Mesodermal cell (in vitro differentiated cells): ENCODE measurements at regions not wholly inside any gene's neighbourhood (a gene's known extent, or its start where the extent isn't known, plus 50 kb on each side); places are given as distances from the start of the nearest gene placed in this dataset.

Experiments used
- H3K27ac ChIP-seq: 2 replicates; pipeline ENCODE4 v1.7.0; 2013; ENCODE audit warnings: mild to moderate bottlenecking, low read depth, low read length, moderate library complexity; ENCODE audit not compliant: severe bottlenecking
- H3K36me3 ChIP-seq: 2 replicates; pipeline ENCODE4 v1.7.1; 2013; ENCODE audit warnings: mild to moderate bottlenecking, low read length, moderate library complexity; ENCODE audit not compliant: control insufficient read depth, insufficient read depth
- H3K4me1 ChIP-seq: one replicate; pipeline ENCODE4 v1.7.1; 2013; ENCODE audit warnings: mild to moderate bottlenecking, low read length; ENCODE audit not compliant: insufficient read depth, control insufficient read depth, poor library complexity, severe bottlenecking
- H3K4me3 ChIP-seq: 2 replicates; pipeline ENCODE4 v1.7.0; 2013; ENCODE audit warnings: low read length, control low read depth, mild to moderate bottlenecking; ENCODE audit not compliant: insufficient read depth, poor library complexity, severe bottlenecking; ENCODE audit errors: extremely low read depth
- H3K9me3 ChIP-seq: 2 replicates; pipeline ENCODE4 v1.7.1; 2013; ENCODE audit warnings: mild to moderate bottlenecking, low read length, moderate library complexity; ENCODE audit not compliant: control insufficient read depth
- WGBS, 2 experiments: methylation state at CpG; one replicate each; pipeline ENCODE4 v1.1.5; 2013; ENCODE audit warnings: missing lambda C conversion rate in 2 of 2; ENCODE audit not compliant: insufficient coverage in 2 of 2; 5-methylcytosine and 5-hydroxymethylcytosine counted together

- Histone ChIP-seq H3K27ac (no peak overlapping the region), H3K36me3 (no peaks in the 10 kb centered on the region), H3K4me3 (no peak overlapping the region), H3K9me3 (no peaks in the 10 kb centered on the region), H3K4me1 (no peaks in the 10 kb centered on the region)
- 60 to 95% methylated on average over 1 of the region's 2 CpGs for WGBS, 2 experiments
Measured at GRCh38 chr5:8949908-8950307, 596.0 kb downstream of the SEMA5A start.

DNA sequence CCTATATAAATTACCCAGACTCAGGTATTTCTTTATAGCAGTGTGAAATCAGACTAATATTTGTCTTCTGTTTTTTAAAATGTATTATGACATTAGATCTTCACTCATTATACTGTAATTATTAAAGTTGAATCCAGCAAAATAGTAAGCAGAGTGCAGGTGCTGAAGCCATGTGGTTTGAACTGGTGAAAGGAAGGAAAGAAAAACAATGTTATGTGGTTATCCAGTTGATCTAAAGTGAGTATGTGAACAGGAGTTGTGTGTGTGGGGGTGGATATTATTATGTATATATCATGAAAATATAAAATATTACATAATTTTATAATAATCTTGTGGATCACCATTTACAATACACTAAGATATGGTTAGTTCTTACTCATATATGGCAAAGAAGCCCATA lies 593.7 kb downstream of the SEMA5A start:
- Histone ChIP-seq H3K27ac (no peak overlapping the region), H3K4me1 (no peaks in the 10 kb centered on the region), H3K4me3 (no peak overlapping the region), H3K36me3 (no peaks in the 10 kb centered on the region), H3K9me3 (no peaks in the 10 kb centered on the region)

DNA sequence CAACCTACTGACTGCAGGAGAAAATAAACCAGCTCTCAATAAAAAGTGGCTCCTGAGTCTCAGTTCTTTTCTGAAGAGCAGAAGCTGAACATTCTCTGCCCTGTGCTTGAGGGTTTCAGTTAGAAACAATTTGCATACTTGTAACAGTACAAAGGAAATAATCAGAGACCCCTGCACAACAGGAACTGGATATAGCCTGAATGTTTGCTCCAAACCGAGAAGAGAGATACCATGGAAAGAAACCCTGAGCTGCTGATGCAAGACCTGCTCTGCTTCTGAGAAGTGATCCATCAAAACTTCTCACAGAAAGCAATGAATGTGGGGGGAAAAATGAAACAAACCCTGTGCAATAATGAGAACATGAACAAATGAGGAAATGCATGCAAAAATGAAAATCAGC lies 592.9 kb downstream of the SEMA5A start:
- H3K36me3 ChIP-seq: no peaks in the 10 kb centered on the region
- no peak overlapping the region for H3K27ac ChIP-seq
- no peaks in the 10 kb centered on the region for H3K9me3 ChIP-seq
- no peaks in the 10 kb centered on the region for H3K4me1 ChIP-seq
- H3K4me3 ChIP-seq: no peak overlapping the region
- 71 to 83% methylated on average over 1 of the region's 1 CpG for WGBS, 2 experiments

GRCh38 chr5:8953911-8954438 lies 591.9 kb downstream of the SEMA5A start:
- WGBS, 2 experiments: 100% methylated on average over 1 of the region's 1 CpG
- H3K4me3 ChIP-seq: no peak overlapping the region
- H3K36me3 ChIP-seq: no peaks in the 10 kb centered on the region
- no peaks in the 10 kb centered on the region for H3K9me3 ChIP-seq
- no peaks in the 10 kb centered on the region for H3K4me1 ChIP-seq
- no peak overlapping the region for H3K27ac ChIP-seq

DNA sequence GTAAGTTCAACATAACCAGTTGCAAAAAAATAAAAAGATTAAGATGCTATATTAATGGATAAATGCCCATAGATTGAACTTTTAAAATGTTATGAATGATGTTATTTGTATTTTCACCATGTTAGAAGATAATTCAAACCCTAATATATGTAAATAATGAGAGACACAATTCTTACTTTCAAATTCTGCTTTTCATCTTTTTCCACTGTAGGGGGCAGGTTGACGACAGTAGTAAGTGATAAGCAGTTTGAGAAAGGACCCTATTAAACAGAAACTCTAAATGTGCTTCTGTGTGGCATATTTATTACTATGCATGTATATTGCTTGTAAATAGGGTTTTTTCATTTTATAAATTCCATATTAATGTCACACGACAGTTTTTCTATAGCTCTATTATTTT lies 591.1 kb downstream of the SEMA5A start:
- H3K9me3 ChIP-seq: no peaks in the 10 kb centered on the region
- H3K4me1 ChIP-seq: no peaks in the 10 kb centered on the region
- no peaks in the 10 kb centered on the region for H3K36me3 ChIP-seq
- no peak overlapping the region for H3K4me3 ChIP-seq
- no CpG with 5 or more reads among the region's 2 CpGs for WGBS, 2 experiments
- H3K27ac ChIP-seq: no peak overlapping the region

- no peak overlapping the region for H3K27ac ChIP-seq
- 75 to 100% methylated on average over 1 of the region's 2 CpGs for WGBS, 2 experiments
- no peaks in the 10 kb centered on the region for H3K36me3 ChIP-seq
Measured at GRCh38 chr5:8956659-8957058, 589.2 kb downstream of the SEMA5A start.

DNA sequence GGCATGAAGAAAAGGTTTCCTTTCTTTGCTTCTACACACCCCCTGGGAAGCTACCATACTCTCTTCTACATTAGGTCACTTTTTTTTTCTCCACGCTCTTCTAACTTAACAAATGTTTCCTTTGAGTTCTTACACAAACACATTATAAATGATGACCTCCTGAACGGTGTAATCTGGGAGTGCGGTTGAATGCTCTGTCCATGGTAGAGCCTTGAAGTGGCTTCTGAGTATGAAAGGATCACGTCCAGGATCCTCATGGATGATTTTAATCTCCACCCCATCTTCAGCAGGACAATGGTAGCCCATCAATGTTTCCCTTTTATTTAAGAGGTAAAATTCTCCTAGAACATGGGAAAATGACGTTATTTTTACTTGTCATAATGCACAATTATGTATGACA lies 587.3 kb downstream of the SEMA5A start:
- WGBS, 2 experiments: 20 to 83% methylated on average over 1 to 2 of the region's 5 CpGs
- no peak overlapping the region for H3K4me3 ChIP-seq
- H3K36me3 ChIP-seq: no peaks in the 10 kb centered on the region
- no peaks in the 10 kb centered on the region for H3K9me3 ChIP-seq
- H3K27ac ChIP-seq: no peak overlapping the region
- H3K4me1 ChIP-seq: no peaks in the 10 kb centered on the region

More at GRCh38 chr5:8956659-8957058, 589.2 kb downstream of the SEMA5A start:
- no peaks in the 10 kb centered on the region for H3K9me3 ChIP-seq
- no peak overlapping the region for H3K4me3 ChIP-seq
- H3K4me1 ChIP-seq: no peaks in the 10 kb centered on the region

DNA sequence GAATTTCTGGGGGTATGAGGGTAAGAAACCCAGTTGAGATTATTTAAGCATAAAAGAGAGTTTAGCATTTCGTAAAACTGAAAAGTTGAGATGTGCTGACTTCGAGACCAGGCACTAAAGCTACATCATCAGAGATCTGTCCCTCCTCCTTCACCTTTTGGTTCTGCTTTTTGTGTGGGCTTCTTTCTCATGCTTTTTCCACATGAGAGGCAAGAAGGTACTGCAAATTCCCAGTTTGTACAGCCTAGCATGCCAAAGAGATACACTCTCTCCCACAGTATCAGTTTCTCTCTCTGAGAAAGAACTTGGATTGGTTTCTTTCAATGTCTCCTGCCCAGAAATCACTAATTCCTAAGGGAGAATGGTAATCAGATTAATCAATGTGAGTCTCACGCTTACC lies 584.7 kb downstream of the SEMA5A start:
- H3K9me3 ChIP-seq: no peaks in the 10 kb centered on the region
- no peak overlapping the region for H3K27ac ChIP-seq
- H3K4me3 ChIP-seq: no peak overlapping the region
- WGBS, 2 experiments: 63 to 84% methylated on average over 1 to 2 of the region's 3 CpGs
- H3K36me3 ChIP-seq: no peaks in the 10 kb centered on the region
- no peaks in the 10 kb centered on the region for H3K4me1 ChIP-seq

DNA sequence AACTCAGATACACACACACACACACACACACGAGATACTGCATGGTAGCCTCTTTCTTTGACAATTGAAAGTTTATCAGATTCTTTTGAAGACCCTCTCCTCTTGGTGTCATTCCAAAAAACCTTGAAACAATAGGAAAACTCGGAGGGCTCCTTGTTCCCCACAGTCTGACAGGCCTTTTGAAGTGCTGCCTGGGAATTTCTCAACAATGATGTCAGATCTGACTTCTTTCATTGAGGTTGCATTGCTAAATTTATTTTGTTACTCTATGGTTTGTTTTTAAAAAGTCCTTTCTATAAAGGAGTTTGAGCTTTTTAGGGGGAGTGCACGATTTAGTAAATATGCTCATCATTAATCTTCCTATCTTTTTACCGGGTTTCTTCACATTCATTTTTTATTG lies 583.9 kb downstream of the SEMA5A start:
- WGBS, 2 experiments: 29 to 49% methylated on average over 2 of the region's 4 CpGs
- H3K27ac ChIP-seq: no peak overlapping the region
- H3K4me3 ChIP-seq: no peak overlapping the region
- H3K9me3 ChIP-seq: no peaks in the 10 kb centered on the region
- no peaks in the 10 kb centered on the region for H3K36me3 ChIP-seq
- no peaks in the 10 kb centered on the region for H3K4me1 ChIP-seq

GRCh38 chr5:8981016-8981415 lies 564.9 kb downstream of the SEMA5A start:
- H3K36me3 ChIP-seq: no peaks in the 10 kb centered on the region
- no peak overlapping the region for H3K27ac ChIP-seq
- 85 to 92% methylated on average over 2 to 5 of the region's 5 CpGs for WGBS, 2 experiments
- H3K4me1 ChIP-seq: no peaks in the 10 kb centered on the region
- H3K4me3 ChIP-seq: no peak overlapping the region
- no peaks in the 10 kb centered on the region for H3K9me3 ChIP-seq

DNA sequence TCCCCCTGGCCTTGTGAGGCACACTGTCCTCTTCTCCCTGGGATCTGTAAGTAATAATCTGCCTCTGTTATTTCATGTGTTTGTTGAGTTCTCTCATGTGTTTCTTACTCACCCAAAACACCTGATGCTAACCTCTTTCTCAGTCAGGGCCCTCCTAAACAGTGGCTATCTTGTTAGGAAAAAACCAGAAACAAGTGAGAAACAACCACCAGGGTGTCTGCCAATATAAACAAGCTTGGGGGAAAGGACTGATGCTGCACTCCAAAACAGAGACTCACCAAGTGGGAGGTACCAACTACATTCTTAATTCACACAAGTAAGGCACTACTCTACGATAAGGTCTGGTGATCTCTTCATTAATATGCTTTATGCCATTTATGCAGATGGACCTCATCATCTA lies 564.4 kb downstream of the SEMA5A start:
- Histone ChIP-seq H3K4me1 (no peaks in the 10 kb centered on the region), H3K9me3 (no peaks in the 10 kb centered on the region), H3K27ac (no peak overlapping the region), H3K36me3 (no peaks in the 10 kb centered on the region), H3K4me3 (no peak overlapping the region)
- 100% methylated on average over 1 of the region's 1 CpG; no CpG with 5 or more reads in 1 of the 2 experiments for WGBS, 2 experiments
